Large intestine (tissue), 3 donors: ENCODE measurements at regions not wholly inside any gene's neighbourhood (a gene's known extent, or its start where the extent isn't known, plus 50 kb on each side); places are given as distances from the start of the nearest gene placed in this dataset.

Experiments used
- DNase-seq, 2 donors: peaks; one replicate each; pipeline versions ENCODE4 v3.0.0 to v3.0.0-alpha.2; 2013
- H3K27ac ChIP-seq: one replicate; pipeline ENCODE4 v1.5.1; 2013; ENCODE audit warnings: low read length
- H3K27me3 ChIP-seq: 2 replicates; pipeline ENCODE4 v1.6.1; 2013; ENCODE audit warnings: low read length; ENCODE audit not compliant: control insufficient read depth, insufficient read depth
- H3K36me3 ChIP-seq: 2 replicates; pipeline ENCODE4 v1.6.1; 2013; ENCODE audit warnings: low read length; ENCODE audit not compliant: control insufficient read depth, insufficient read depth
- H3K4me1 ChIP-seq: one replicate; pipeline ENCODE4 v1.6.1; 2013; ENCODE audit warnings: low read length; ENCODE audit not compliant: control insufficient read depth, insufficient read depth
- H3K4me3 ChIP-seq: one replicate; pipeline ENCODE4 v1.5.1; 2013; ENCODE audit warnings: low read length
- H3K9me3 ChIP-seq: one replicate; pipeline ENCODE4 v1.6.1; 2013; ENCODE audit warnings: mild to moderate bottlenecking, low read depth, low read length, moderate library complexity; ENCODE audit not compliant: control insufficient read depth
- WGBS: methylation state at CpG from one replicate; pipeline ENCODE4 v1.1.5; 2013; ENCODE audit warnings: low lambda C conversion rate; ENCODE audit not compliant: insufficient coverage; 5-methylcytosine and 5-hydroxymethylcytosine counted together

GRCh38 chr5:175248416-175248905 is 195.5 kb downstream of the DRD1 start:
- Histone ChIP-seq H3K27me3 (no peaks in the 10 kb centered on the region), H3K4me3 (no peak overlapping the region), H3K27ac (no peak overlapping the region), H3K4me1 (no peaks in the 10 kb centered on the region), H3K36me3 (no peaks in the 10 kb centered on the region), H3K9me3 (no peaks in the 10 kb centered on the region)
- WGBS: 70% methylated on average over 4 of the region's 6 CpGs
- no peak for DNase-seq

GRCh38 chr5:175246889-175247520 is 197.0 kb downstream of the DRD1 start:
- no peak overlapping the region for H3K4me3 ChIP-seq
- no peak for DNase-seq
- WGBS: 43% methylated on average over 2 of the region's 4 CpGs
- no peaks in the 10 kb centered on the region for H3K27me3 ChIP-seq
- H3K9me3 ChIP-seq: no peaks in the 10 kb centered on the region
- no peak overlapping the region for H3K27ac ChIP-seq
- H3K36me3 ChIP-seq: no peaks in the 10 kb centered on the region
- no peaks in the 10 kb centered on the region for H3K4me1 ChIP-seq

- Histone ChIP-seq H3K27me3 (no peaks in the 10 kb centered on the region), H3K36me3 (no peaks in the 10 kb centered on the region), H3K9me3 (no peaks in the 10 kb centered on the region), H3K4me3 (no peak overlapping the region), H3K27ac (no peak overlapping the region), H3K4me1 (no peaks in the 10 kb centered on the region)
- DNase-seq: no peak
- WGBS: no CpG with 5 or more reads among the region's 8 CpGs
These were observed 197.6 kb downstream of the DRD1 start for GRCh38 chr5:175246242-175246888.

GRCh38 chr5:175243441-175243840 is 200.5 kb downstream of the DRD1 start:
- WGBS: no CpG with 5 or more reads among the region's 6 CpGs
- no peak for DNase-seq
- Histone ChIP-seq H3K27ac (no peak overlapping the region), H3K9me3 (no peaks in the 10 kb centered on the region), H3K27me3 (no peaks in the 10 kb centered on the region), H3K36me3 (no peaks in the 10 kb centered on the region), H3K4me1 (no peaks in the 10 kb centered on the region), H3K4me3 (no peak overlapping the region)

GRCh38 chr5:175242207-175242606 is 201.8 kb downstream of the DRD1 start:
- no CpG with 5 or more reads among the region's 5 CpGs for WGBS

GRCh38 chr5:175238326-175238725 is 205.7 kb downstream of the DRD1 start:
- H3K27me3 ChIP-seq: no peaks in the 10 kb centered on the region
- no peaks in the 10 kb centered on the region for H3K36me3 ChIP-seq
- DNase-seq: no peak
- H3K4me1 ChIP-seq: no peaks in the 10 kb centered on the region
- WGBS: 100% methylated on average over 2 of the region's 5 CpGs
- no peaks in the 10 kb centered on the region for H3K9me3 ChIP-seq
- H3K4me3 ChIP-seq: no peak overlapping the region
- no peak overlapping the region for H3K27ac ChIP-seq

More at GRCh38 chr5:175242207-175242606, 201.8 kb downstream of the DRD1 start:
- no peaks in the 10 kb centered on the region for H3K4me1 ChIP-seq
- no peak overlapping the region for H3K4me3 ChIP-seq
- no peaks in the 10 kb centered on the region for H3K27me3 ChIP-seq
- DNase-seq: no peak
- no peak overlapping the region for H3K27ac ChIP-seq
- no peaks in the 10 kb centered on the region for H3K9me3 ChIP-seq
- H3K36me3 ChIP-seq: no peaks in the 10 kb centered on the region

- no peak overlapping the region for H3K4me3 ChIP-seq
- no CpG with 5 or more reads among the region's 6 CpGs for WGBS
- no peaks in the 10 kb centered on the region for H3K27me3 ChIP-seq
- H3K36me3 ChIP-seq: no peaks in the 10 kb centered on the region
- no peak overlapping the region for H3K27ac ChIP-seq
- no peak for DNase-seq
- H3K9me3 ChIP-seq: no peaks in the 10 kb centered on the region
- H3K4me1 ChIP-seq: no peaks in the 10 kb centered on the region
These were observed 207.8 kb downstream of the DRD1 start for GRCh38 chr5:175236176-175236575.

- no peak overlapping the region for H3K4me3 ChIP-seq
- DNase-seq: no peak
- H3K4me1 ChIP-seq: no peaks in the 10 kb centered on the region
- no peaks in the 10 kb centered on the region for H3K27me3 ChIP-seq
- WGBS: no CpG with 5 or more reads among the region's 9 CpGs
- no peaks in the 10 kb centered on the region for H3K36me3 ChIP-seq
- H3K27ac ChIP-seq: no peak overlapping the region
- no peaks in the 10 kb centered on the region for H3K9me3 ChIP-seq
These were observed 208.6 kb downstream of the DRD1 start for GRCh38 chr5:175235251-175235960.

GRCh38 chr5:175230299-175230698 is 213.7 kb downstream of the DRD1 start:
- Histone ChIP-seq H3K9me3 (no peaks in the 10 kb centered on the region), H3K27ac (no peak overlapping the region), H3K4me3 (no peak overlapping the region), H3K27me3 (no peaks in the 10 kb centered on the region), H3K4me1 (no peaks in the 10 kb centered on the region), H3K36me3 (no peaks in the 10 kb centered on the region)
- no peak for DNase-seq
- 100% methylated on average over 2 of the region's 7 CpGs for WGBS

- no CpG with 5 or more reads among the region's 1 CpG for WGBS
- Histone ChIP-seq H3K9me3 (no peaks in the 10 kb centered on the region), H3K4me1 (no peaks in the 10 kb centered on the region), H3K4me3 (no peak overlapping the region), H3K27me3 (peaks cover 4% of the 10 kb centered on the region), H3K27ac (no peak overlapping the region), H3K36me3 (no peaks in the 10 kb centered on the region)
- DNase-seq: no peak
These were observed 217.5 kb downstream of the DRD1 start for GRCh38 chr5:175226506-175226905.
